ENCODE measurements at regions not wholly inside any gene's neighbourhood (a gene's known extent, or its start where the extent isn't known, plus 50 kb on each side); places are given as distances from the start of the nearest gene placed in this dataset.

DNA sequence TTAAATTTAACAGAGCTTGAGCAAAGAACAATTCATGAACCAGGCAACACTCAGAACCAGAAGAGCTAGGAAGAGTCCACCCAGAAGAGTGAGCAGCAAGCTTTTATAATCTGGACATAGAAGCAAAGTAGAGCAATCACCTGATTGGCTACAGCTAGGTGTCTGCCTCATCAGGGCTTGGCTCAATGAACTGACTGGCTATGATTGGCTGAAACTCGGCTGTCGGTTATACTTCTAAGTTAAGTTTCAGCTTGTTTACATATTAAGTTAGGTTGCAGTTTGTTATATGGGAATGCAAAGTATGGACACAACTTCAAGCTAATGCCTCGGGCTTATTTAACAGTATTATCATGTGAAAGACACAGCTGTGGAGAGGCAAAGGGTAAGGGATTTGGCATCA is 63.2 kb upstream of the NABP1 start:
- DNase-seq: no peak
- Histone ChIP-seq H3K4me3 (no peak overlapping the region), H3K4me1 (no peaks in the 10 kb centered on the region), H3K9me3 (replicated peaks) (no peaks in the 10 kb centered on the region), H3K27me3 (ENCODE audit: low read depth) (peaks cover 5% of the 10 kb centered on the region), H3K36me3 (no peaks in the 10 kb centered on the region), H3K27ac (replicated peaks) (no peak overlapping the region)
- intact Hi-C loops (cut with micrococcal nuclease): no loop called here
- TF ChIP-seq, protein P1, sequence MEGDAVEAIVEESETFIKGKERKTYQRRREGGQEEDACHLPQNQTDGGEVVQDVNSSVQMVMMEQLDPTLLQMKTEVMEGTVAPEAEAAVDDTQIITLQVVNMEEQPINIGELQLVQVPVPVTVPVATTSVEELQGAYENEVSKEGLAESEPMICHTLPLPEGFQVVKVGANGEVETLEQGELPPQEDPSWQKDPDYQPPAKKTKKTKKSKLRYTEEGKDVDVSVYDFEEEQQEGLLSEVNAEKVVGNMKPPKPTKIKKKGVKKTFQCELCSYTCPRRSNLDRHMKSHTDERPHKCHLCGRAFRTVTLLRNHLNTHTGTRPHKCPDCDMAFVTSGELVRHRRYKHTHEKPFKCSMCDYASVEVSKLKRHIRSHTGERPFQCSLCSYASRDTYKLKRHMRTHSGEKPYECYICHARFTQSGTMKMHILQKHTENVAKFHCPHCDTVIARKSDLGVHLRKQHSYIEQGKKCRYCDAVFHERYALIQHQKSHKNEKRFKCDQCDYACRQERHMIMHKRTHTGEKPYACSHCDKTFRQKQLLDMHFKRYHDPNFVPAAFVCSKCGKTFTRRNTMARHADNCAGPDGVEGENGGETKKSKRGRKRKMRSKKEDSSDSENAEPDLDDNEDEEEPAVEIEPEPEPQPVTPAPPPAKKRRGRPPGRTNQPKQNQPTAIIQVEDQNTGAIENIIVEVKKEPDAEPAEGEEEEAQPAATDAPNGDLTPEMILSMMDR (IDR thresholded peaks at IDR 0.05; ENCODE audit: borderline replicate concordance): no peak

DNA sequence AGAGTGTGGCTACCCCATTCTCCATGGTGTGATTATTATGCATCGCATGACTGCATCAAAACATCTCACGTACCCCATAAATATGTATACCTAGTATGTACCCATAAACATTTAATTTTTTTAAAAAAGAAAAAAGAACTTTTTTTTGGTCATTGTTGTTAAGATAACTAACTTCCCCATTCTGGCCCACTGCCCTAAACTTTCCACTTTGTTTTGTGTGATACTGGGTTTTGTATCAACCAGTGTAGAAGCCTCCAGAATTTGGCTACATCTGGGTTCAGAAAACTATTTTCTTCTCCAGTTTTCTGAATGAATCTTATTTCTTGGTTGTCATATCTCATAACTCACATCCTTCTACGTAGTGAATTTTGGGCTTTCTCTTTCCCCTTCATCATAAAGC is 62.3 kb upstream of the NABP1 start:
- peaks cover 5% of the 10 kb centered on the region for H3K27me3 ChIP-seq (ENCODE audit: low read depth)
- H3K36me3 ChIP-seq: no peaks in the 10 kb centered on the region
- TF ChIP-seq, protein P1 (IDR thresholded peaks at IDR 0.05; ENCODE audit: borderline replicate concordance): no peak
- H3K4me3 ChIP-seq: no peak overlapping the region
- intact Hi-C loops (cut with micrococcal nuclease): no loop called here
- no peak overlapping the region for H3K27ac ChIP-seq (replicated peaks)
- H3K4me1 ChIP-seq: no peaks in the 10 kb centered on the region
- no peaks in the 10 kb centered on the region for H3K9me3 ChIP-seq (replicated peaks)
- DNase-seq: no peak

GRCh38 chr2:191617575-191617974 is 60.4 kb upstream of the NABP1 start:
- DNase-seq: no peak
- Histone ChIP-seq H3K9me3 (replicated peaks) (no peaks in the 10 kb centered on the region), H3K36me3 (no peaks in the 10 kb centered on the region), H3K4me3 (no peak overlapping the region), H3K4me1 (no peaks in the 10 kb centered on the region), H3K27ac (replicated peaks) (no peak overlapping the region), H3K27me3 (ENCODE audit: low read depth) (peaks cover 5% of the 10 kb centered on the region)
- TF ChIP-seq, protein P1 (IDR thresholded peaks at IDR 0.05; ENCODE audit: borderline replicate concordance): no peak
- intact Hi-C loops (cut with micrococcal nuclease): no loop called here

DNA sequence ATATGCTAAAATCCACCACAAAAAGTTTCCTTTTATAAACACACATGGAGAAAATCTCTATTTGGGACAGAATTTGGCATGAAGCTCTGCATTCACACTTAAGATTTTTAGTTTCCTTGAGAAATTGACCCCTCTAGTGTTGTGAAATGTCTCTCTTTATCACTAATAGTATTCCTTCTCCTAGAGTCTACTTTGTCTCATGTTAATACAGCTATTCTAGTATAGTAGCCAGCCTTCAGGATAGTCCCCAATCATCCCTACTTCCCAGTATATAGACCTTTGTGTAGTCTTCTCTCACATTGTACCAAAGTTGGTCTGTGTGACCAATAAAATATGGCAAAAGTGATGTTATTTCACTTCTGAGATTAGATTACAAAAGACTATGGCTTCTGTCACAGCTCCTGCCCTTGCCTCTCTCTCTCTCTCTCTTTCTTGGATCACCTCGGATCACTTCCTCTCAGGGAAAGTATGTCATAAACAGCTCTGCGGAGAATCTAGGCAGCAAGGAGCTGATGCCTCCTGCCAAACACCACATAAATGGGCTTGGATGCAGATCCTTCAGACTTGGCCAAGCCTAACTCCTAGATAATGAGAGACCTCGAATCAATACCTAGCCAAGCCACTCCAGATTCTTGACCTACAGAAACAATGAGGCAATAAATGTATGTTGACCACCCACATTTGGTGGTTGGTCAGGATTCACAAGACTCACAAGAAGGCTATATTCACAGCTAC is 59.7 kb upstream of the NABP1 start:
- H3K36me3 ChIP-seq: no peaks in the 10 kb centered on the region
- no peaks in the 10 kb centered on the region for H3K4me1 ChIP-seq
- no peak overlapping the region for H3K4me3 ChIP-seq
- H3K9me3 ChIP-seq (replicated peaks): no peaks in the 10 kb centered on the region
- intact Hi-C loops (cut with micrococcal nuclease): no loop called here
- TF ChIP-seq, protein P1 (IDR thresholded peaks at IDR 0.05; ENCODE audit: borderline replicate concordance): no peak
- H3K27ac ChIP-seq (replicated peaks): peak overlapping the region; percentile 51
- H3K27me3 ChIP-seq (ENCODE audit: low read depth): peaks cover 5% of the 10 kb centered on the region
- no peak for DNase-seq

- intact Hi-C loops (cut with micrococcal nuclease): no loop called here
- H3K27ac ChIP-seq (replicated peaks): no peak overlapping the region
These were observed 59.1 kb upstream of the NABP1 start for GRCh38 chr2:191618786-191619185.

More at GRCh38 chr2:191618786-191619185, 59.1 kb upstream of the NABP1 start:
- TF ChIP-seq, protein P1 (IDR thresholded peaks at IDR 0.05; ENCODE audit: borderline replicate concordance): no peak
- no peak for DNase-seq
- no peak overlapping the region for H3K4me3 ChIP-seq
- no peaks in the 10 kb centered on the region for H3K4me1 ChIP-seq
- peaks cover 5% of the 10 kb centered on the region for H3K27me3 ChIP-seq (ENCODE audit: low read depth)
- H3K36me3 ChIP-seq: no peaks in the 10 kb centered on the region
- no peaks in the 10 kb centered on the region for H3K9me3 ChIP-seq (replicated peaks)
